ENCODE measurements at regions not wholly inside any gene's neighbourhood (a gene's known extent, or its start where the extent isn't known, plus 50 kb on each side); places are given as distances from the start of the nearest gene placed in this dataset.
A peak's percentile ranks its signal among the peaks of the same experiment; 100 is the strongest.

- no peak for DNase-seq (ENCODE audit: low read depth)
Observed at GRCh38 chr3:113096188-113096892, 105.6 kb downstream of the GTPBP8 start.

- DNase-seq (ENCODE audit: low read depth): peak; percentile 71
Observed at GRCh38 chr3:113097960-113098447, 107.2 kb downstream of the GTPBP8 start.

- no peak for DNase-seq (ENCODE audit: low read depth)
Observed at GRCh38 chr3:113100063-113100462, 109.3 kb downstream of the GTPBP8 start.

GRCh38 chr3:113103588-113103987 is 107.8 kb upstream of the BOC start:
- DNase-seq (ENCODE audit: low read depth): no peak

GRCh38 chr3:113104357-113105092 is 106.8 kb upstream of the BOC start:
- no peak for DNase-seq (ENCODE audit: low read depth)

GRCh38 chr3:113105093-113105449 is 106.3 kb upstream of the BOC start:
- DNase-seq (ENCODE audit: low read depth): no peak

GRCh38 chr3:113105966-113106660 is 105.2 kb upstream of the BOC start:
- no peak for DNase-seq (ENCODE audit: low read depth)

- DNase-seq (ENCODE audit: low read depth): no peak
Observed at GRCh38 chr3:113110267-113110666, 101.1 kb upstream of the BOC start.

- DNase-seq (ENCODE audit: low read depth): no peak
Observed at GRCh38 chr3:113111011-113111707, 100.2 kb upstream of the BOC start.

GRCh38 chr3:113113361-113113760 is 98.0 kb upstream of the BOC start:
- DNase-seq (ENCODE audit: low read depth): no peak

GRCh38 chr3:113117511-113118234 is 93.7 kb upstream of the BOC start:
- DNase-seq (ENCODE audit: low read depth): peak; percentile 45

GRCh38 chr3:113118336-113118735 is 93.0 kb upstream of the BOC start:
- DNase-seq (ENCODE audit: low read depth): no peak

- no peak for DNase-seq (ENCODE audit: low read depth)
Observed at GRCh38 chr3:113124256-113124830, 87.0 kb upstream of the BOC start.

- DNase-seq (ENCODE audit: low read depth): no peak
Observed at GRCh38 chr3:113125951-113126350, 85.4 kb upstream of the BOC start.

- no peak for DNase-seq (ENCODE audit: low read depth)
Observed at GRCh38 chr3:113128386-113129015, 82.9 kb upstream of the BOC start.

GRCh38 chr3:113129168-113129567 is 82.2 kb upstream of the BOC start:
- no peak for DNase-seq (ENCODE audit: low read depth)

- peak; percentile 60 for DNase-seq (ENCODE audit: low read depth)
Observed at GRCh38 chr3:113132571-113132996, 78.8 kb upstream of the BOC start.

- DNase-seq (ENCODE audit: low read depth): no peak
Observed at GRCh38 chr3:113133140-113133539, 78.2 kb upstream of the BOC start.

GRCh38 chr3:113136071-113136470 is 75.3 kb upstream of the BOC start:
- peak; percentile 19 for DNase-seq (ENCODE audit: low read depth)

- DNase-seq (ENCODE audit: low read depth): no peak
Observed at GRCh38 chr3:113136544-113136943, 74.8 kb upstream of the BOC start.
